SK-N-SH treated with all-trans-retinoic acid at 6 μM for 48 hours (cell line): ENCODE measurements at regions not wholly inside any gene's neighbourhood (a gene's known extent, or its start where the extent isn't known, plus 50 kb on each side); places are given as distances from the start of the nearest gene placed in this dataset.

Experiments
- ATAC-seq: fragments of 200-7000 bp; cut with Tn5 transposase; 3 replicates; pipeline ENCODE4 v1.9.1; 2020; ENCODE audit warnings: mild to moderate bottlenecking, moderate library complexity
- ARNTL ChIP-seq: fragments of 450-650 bp; formaldehyde crosslinking; IDR thresholded peaks from 2 replicates; pipeline ENCODE4 v1.5.0; 2020; ENCODE audit warnings: low read depth, mild to moderate bottlenecking, moderate library complexity, borderline replicate concordance
- BACH2 ChIP-seq: fragments of 250-450 bp; sonication (Bioruptor Pico); IDR thresholded peaks from 2 replicates; pipeline ENCODE4 v1.9.0; 2021; ENCODE audit warnings: mild to moderate bottlenecking, borderline replicate concordance
- CREB5 ChIP-seq: fragments of 250-450 bp; sonication (Bioruptor Pico); IDR thresholded peaks from 2 replicates; pipeline ENCODE4 v1.5.1; 2020; ENCODE audit warnings: low read depth, mild to moderate bottlenecking, moderate library complexity
- CSRNP3 ChIP-seq: fragments of 250-450 bp; sonication (Bioruptor Pico); IDR thresholded peaks from 2 replicates; pipeline ENCODE4 v1.5.1; 2021; ENCODE audit warnings: mild to moderate bottlenecking, moderate library complexity
- ESRRG ChIP-seq: fragments of 250-450 bp; sonication (Bioruptor Pico); IDR thresholded peaks from 2 replicates; pipeline ENCODE4 v1.6.1; 2021; ENCODE audit warnings: mild to moderate bottlenecking
- GLIS3 ChIP-seq: fragments of 250-450 bp; sonication (Bioruptor Pico); IDR thresholded peaks from 2 replicates; pipeline ENCODE4 v1.5.0; 2020; ENCODE audit warnings: mild to moderate bottlenecking, moderate library complexity
- ISL1 ChIP-seq: fragments of 250-450 bp; sonication (Bioruptor Pico); IDR thresholded peaks from 2 replicates; pipeline ENCODE4 v2.1.2; 2022; ENCODE audit warnings: mild to moderate bottlenecking, moderate library complexity
- OSR1 ChIP-seq: fragments of 250-450 bp; sonication (Bioruptor Pico); IDR thresholded peaks from 2 replicates; pipeline ENCODE4 v1.8.0; 2022; ENCODE audit warnings: moderate library complexity, mild to moderate bottlenecking, inconsistent platforms
- PATZ1 ChIP-seq: fragments of 250-450 bp; sonication (Bioruptor Pico); IDR thresholded peaks from 2 replicates; pipeline ENCODE4 v1.8.0; 2020; ENCODE audit warnings: mild to moderate bottlenecking, moderate library complexity, borderline replicate concordance
- POU6F1 ChIP-seq: fragments of 250-450 bp; sonication (Bioruptor Pico); IDR thresholded peaks from 2 replicates; pipeline ENCODE4 v1.8.0; 2021; ENCODE audit warnings: low read depth, mild to moderate bottlenecking, moderate library complexity, borderline replicate concordance
- PPARA ChIP-seq: fragments of 250-450 bp; sonication (Bioruptor Pico); IDR thresholded peaks from 2 replicates; pipeline ENCODE4 v1.5.0; 2020; ENCODE audit warnings: mild to moderate bottlenecking, borderline replicate concordance
- RARB ChIP-seq: fragments of 250-450 bp; sonication (Bioruptor Pico); IDR thresholded peaks from 2 replicates; pipeline ENCODE4 v1.8.0; 2021; ENCODE audit warnings: mild to moderate bottlenecking, moderate library complexity
- SNAI2 ChIP-seq: fragments of 250-450 bp; sonication (Bioruptor Pico); IDR thresholded peaks from 2 replicates; pipeline ENCODE4 v1.5.0; 2020; ENCODE audit warnings: mild to moderate bottlenecking, moderate library complexity
- TCF4 ChIP-seq: fragments of 250-450 bp; sonication (Bioruptor Pico); IDR thresholded peaks from 2 replicates; pipeline ENCODE4 v1.8.0; 2021; ENCODE audit warnings: mild to moderate bottlenecking, moderate library complexity, borderline replicate concordance
- TOX ChIP-seq: fragments of 250-450 bp; sonication (Bioruptor Pico); IDR thresholded peaks from 2 replicates; pipeline ENCODE4 v1.8.0; 2021; ENCODE audit warnings: mild to moderate bottlenecking, moderate library complexity, borderline replicate concordance
- TSHZ2 ChIP-seq: fragments of 250-450 bp; sonication (Bioruptor Pico); IDR thresholded peaks from 2 replicates; pipeline ENCODE4 v1.5.0; 2020; ENCODE audit warnings: mild to moderate bottlenecking, moderate library complexity
- ZC3H10 ChIP-seq: fragments of 250-450 bp; sonication (Bioruptor Pico); IDR thresholded peaks from 2 replicates; pipeline ENCODE4 v1.5.1; 2021; ENCODE audit warnings: mild to moderate bottlenecking, moderate library complexity
- ZFP3 ChIP-seq: fragments of 250-450 bp; sonication (Bioruptor Pico); IDR thresholded peaks from 2 replicates; pipeline ENCODE4 v1.5.0; 2020; ENCODE audit warnings: mild to moderate bottlenecking, moderate library complexity
- ZFP30 ChIP-seq: fragments of 450-650 bp; formaldehyde crosslinking; IDR thresholded peaks from 2 replicates; pipeline ENCODE4 v1.5.0; 2022; ENCODE audit warnings: mild to moderate bottlenecking, moderate library complexity
- ZNF565 ChIP-seq: fragments of 450-650 bp; formaldehyde crosslinking; conservative IDR thresholded peaks from 2 replicates; pipeline ENCODE4 v1.5.0; 2020; ENCODE audit warnings: low read depth, mild to moderate bottlenecking, moderate library complexity
- ZNF70 ChIP-seq: fragments of 450-650 bp; formaldehyde crosslinking; IDR thresholded peaks from 2 replicates; pipeline ENCODE4 v1.5.0; 2020; ENCODE audit warnings: mild to moderate bottlenecking, moderate library complexity
- ZNF8 ChIP-seq: fragments of 450-650 bp; formaldehyde crosslinking; IDR thresholded peaks from 2 replicates; pipeline ENCODE4 v1.5.0; 2020; ENCODE audit warnings: mild to moderate bottlenecking, moderate library complexity

GRCh38 chr10:4429571-4429970, 396.4 kb upstream of the AKR1E2 start (continued):
- TF ChIP-seq CSRNP3 (CRISPR knock-in tag) = no peak

- TF ChIP-seq OSR1 (no peak), PATZ1 (CRISPR knock-in tag) (no peak), CSRNP3 (CRISPR knock-in tag) (no peak), TSHZ2 (no peak), PPARA (no peak), ZC3H10 (CRISPR knock-in tag) (no peak), ESRRG (no peak), POU6F1 (no peak), TCF4 (no peak), RARB (CRISPR knock-in tag) (no peak), ZNF70 (CRISPR knock-in tag) (no peak), SNAI2 (CRISPR knock-in tag) (no peak), ZFP3 (CRISPR knock-in tag) (no peak), ZFP30 (no peak), ARNTL (CRISPR knock-in tag) (no peak), BACH2 (no peak), ZNF8 (CRISPR knock-in tag) (no peak)
- ATAC-seq = no peak
These were observed 398.5 kb upstream of the AKR1E2 start for GRCh38 chr10:4427532-4427931.

GRCh38 chr10:4426866-4427265, 399.1 kb upstream of the AKR1E2 start:
- ATAC-seq = no peak
- TF ChIP-seq TOX (CRISPR knock-in tag) (no peak), ZNF8 (CRISPR knock-in tag) (no peak)
- TF ChIP-seq, all 23 proteins: peak for 0

- no peak for ATAC-seq
- TF ChIP-seq ZNF70 (CRISPR knock-in tag) (no peak), ZNF565 (CRISPR knock-in tag) (no peak), ZC3H10 (CRISPR knock-in tag) (no peak), CREB5 (no peak), PATZ1 (CRISPR knock-in tag) (no peak), OSR1 (no peak), ISL1 (no peak), TSHZ2 (no peak), RARB (CRISPR knock-in tag) (no peak), GLIS3 (CRISPR knock-in tag) (no peak), SNAI2 (CRISPR knock-in tag) (no peak)
These were observed 416.7 kb upstream of the AKR1E2 start for GRCh38 chr10:4409319-4409718.
